DMS79 treated with DMSO at 0.1 percent for 48 hours (cell line): ENCODE measurements at regions not wholly inside any gene's neighbourhood (a gene's known extent, or its start where the extent isn't known, plus 50 kb on each side); places are given as distances from the start of the nearest gene placed in this dataset.
A peak's percentile ranks its signal among the peaks of the same experiment; 100 is the strongest.
"Not testable (repeated sequence)": the region's sequence is repeated elsewhere in the genome, so short reads cannot be mapped to it uniquely, and the experiment has no call there.

Source experiments
- DNase-seq: peaks from one replicate; lab custom pipeline; 2025; lab: John Stamatoyannopoulos, UW

DNA sequence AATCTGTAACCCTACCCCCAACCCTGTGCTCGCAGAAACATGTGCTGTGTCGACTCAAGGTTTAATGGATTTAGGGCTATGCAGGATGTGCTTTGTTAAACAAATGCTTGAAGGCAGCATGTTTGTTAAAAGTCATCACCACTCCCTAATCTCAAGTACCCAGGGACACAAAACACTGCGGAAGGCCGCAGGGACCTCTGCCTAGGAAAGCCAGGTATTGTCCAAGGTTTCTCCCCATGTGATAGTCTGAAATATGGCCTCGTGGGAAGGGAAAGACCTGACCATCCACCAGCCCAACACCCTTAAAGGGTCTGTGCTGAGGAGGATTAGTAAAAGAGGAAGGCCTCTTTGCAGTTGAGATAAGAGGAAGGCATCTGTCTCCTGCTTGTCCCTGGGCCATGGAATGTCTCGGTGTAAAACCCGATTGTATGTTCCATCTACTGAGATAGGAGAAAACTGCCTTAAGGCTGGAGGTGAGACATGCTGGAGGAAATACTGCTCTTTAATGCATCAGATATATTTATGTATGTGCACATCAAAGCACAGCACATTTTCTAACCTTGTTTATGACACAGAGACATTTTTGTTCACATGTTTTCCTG lies 94.4 kb downstream of the LSM3 start:
- DNase-seq = not testable (repeated sequence)

DNA sequence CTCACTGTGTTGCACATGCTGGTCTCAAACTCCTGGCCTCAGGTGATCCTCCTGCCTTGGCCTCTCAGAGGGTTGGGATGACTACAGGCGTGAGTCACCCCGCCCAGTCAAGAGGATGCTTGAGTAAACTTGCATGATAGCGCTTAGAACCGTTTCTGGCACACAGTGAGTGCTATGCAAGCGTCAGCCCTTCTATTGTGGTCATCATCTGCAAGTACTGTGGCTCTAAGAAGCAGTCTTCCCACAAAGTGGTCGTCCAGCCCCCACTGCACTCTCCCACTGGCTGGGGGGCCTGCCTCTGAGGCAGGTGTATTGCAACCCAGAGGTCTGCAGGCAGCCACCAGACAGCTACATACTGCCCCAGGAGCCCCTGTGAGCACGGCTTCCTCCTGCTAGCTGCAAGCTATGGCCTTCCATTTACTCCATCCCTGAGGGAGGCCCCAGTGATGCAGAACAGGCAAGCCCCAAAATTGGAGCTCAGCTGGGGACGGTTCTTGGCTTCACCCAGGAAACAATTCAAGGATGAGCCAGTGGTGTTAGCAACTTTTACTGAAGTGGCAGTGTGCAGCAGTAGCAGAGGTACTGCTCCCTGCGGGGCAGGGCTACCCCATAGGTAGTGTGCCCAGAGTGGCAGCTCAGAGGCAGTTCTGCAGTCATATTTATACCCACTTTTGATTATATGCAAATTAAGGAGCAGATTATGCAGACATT lies 95.4 kb downstream of the LSM3 start:
- no peak for DNase-seq

DNA sequence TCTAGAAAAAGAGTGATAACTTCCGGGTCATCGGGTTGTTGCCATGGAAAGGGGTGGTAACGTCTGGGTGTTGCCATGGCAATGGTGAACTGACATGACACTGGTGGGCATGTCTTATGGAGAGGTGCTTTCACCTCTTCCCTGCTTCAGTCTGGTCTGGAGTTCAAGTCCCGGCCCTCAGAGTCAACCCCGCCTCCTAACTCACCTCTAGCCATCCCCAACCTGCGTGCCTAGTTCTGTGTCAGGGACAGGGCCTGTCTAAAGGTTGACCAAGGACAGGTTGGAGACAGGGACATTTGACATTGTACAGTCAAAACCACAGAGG lies 96.0 kb downstream of the LSM3 start:
- DNase-seq = no peak

DNA sequence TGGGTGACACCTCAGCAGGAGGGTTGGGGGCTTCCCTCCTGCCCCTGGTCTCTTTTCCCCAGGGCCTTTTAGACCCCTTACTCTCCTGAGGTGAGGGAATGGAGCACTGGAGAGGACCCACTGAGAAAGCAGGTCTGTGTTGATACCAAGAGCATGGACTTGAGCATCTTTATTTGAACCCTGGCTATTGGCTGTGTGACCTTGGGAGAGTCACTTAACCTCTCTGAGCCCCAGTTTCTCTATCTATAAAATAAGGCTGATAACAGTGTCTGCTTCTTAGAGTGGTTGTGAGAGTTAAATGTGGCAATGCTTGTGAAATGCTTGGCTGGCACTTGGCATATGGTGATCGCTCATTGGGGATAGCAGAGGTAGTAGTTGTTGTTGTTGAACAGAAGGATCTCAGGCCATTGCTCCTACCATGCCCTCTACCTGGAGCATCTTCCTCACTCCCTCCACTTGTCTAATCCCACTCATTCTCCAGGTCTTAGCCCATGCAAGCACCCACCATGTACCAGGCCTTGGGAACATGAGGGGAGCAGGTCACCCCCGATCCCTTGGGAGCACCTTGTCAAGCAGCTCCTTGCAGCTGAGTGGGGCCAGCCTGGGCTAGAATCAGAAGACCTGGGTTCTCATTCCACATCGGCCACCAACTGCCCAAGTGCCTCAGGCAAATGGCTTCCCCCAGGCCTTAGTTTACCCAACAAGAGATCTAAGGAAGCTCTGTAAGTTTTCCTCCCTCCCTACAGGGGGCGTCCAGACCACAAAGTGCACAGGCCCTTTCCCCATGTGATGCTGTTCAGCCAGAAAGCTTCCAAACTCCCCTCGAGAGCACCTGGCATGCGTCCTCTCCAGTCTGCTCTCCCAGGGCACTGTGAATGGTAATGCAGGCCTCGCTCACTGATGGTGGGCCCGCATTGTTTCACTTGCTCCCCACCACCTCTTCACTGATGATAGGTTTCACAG lies 96.7 kb downstream of the LSM3 start:
- DNase-seq = no peak

DNA sequence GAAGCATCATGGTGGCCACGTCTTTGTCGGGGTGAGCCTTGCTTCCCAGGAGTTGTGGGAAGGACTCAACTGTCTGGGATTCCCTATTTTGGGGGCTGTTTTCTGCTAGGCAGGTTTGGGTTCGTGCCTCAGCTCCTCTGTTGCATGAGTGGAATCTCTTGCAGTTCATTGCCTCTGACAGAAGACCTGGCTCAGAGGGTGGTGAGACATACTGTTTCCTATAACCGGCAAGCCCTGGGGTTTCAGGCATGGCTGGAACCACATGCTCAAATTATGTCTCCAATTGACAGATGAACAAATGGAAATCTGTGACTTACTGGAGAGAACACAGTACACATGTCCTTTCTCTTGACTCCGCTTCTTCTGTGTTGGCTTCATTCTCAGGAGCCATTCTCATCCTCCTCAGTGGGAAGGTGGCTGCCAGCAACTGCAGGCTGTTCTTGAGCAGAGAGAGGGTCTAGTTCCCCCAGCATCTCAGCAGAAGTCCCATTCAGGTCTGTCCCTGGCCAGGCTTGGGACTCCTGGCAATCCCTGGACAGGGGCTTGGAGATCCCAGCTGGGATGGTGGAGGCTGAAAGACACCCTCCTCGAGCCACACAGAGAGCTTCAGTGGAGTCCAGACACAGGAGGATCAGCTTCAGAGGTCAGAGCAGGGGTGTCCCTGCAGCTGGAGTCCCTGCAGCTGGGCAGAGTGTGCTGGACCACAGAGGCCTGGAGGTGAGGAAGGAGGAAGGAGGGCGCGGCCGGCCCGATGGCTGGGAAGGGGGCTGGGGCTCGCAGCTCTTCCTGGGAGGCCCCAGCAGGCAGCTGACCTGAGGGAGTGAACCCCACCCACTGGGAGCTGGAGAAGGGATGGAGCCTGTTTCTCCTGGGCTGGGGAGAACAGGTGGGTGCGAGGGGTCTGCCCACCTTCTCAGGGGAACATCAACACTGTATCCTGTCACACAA lies 97.6 kb downstream of the LSM3 start:
- DNase-seq = no peak

DNA sequence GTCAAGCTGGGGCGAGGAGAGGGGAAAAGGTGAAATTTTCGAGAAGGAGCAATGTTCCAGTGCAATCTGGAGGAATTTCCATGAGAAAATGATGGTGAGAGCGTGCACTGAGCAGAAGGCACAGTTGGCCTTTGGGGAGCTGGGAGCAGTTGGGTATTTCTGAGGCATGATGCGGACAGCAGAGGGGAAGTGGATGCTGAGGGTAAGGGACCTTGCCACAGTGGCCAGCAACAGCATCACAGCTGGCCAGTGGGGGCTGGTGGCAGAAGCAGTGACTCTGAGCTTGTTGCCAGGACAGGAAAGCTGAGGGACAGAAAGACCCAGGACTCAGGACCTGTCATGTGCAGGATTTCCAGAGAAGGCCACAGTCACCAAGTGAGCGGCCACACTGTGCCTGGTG lies 98.9 kb downstream of the LSM3 start:
- DNase-seq = no peak

DNA sequence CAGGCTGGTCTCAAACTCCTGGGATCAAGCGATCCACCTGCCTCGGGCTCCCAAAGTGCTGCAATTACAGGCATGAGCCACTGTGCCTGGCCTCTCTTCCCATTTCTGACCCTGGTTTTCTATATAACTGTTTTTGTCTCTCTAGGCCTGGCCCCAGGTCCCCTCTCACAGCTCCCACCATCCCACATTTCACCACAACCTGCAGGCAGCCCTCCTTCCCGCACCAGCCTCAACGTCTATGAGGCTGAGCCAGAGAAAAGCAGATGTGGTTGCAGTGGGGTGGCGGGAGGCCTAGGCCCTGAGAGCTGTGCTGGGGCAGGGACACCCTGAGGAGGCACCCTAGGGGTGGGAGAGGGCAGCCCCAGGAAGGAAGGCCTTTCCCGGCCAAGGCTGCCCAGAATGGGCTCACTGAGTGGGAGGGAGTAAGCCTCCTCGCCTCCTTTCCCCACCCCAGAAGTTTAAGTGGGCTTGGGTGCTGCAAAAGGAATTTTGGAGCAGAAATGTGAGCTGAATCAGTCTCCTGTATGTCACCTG lies 99.7 kb downstream of the LSM3 start:
- no peak for DNase-seq

DNA sequence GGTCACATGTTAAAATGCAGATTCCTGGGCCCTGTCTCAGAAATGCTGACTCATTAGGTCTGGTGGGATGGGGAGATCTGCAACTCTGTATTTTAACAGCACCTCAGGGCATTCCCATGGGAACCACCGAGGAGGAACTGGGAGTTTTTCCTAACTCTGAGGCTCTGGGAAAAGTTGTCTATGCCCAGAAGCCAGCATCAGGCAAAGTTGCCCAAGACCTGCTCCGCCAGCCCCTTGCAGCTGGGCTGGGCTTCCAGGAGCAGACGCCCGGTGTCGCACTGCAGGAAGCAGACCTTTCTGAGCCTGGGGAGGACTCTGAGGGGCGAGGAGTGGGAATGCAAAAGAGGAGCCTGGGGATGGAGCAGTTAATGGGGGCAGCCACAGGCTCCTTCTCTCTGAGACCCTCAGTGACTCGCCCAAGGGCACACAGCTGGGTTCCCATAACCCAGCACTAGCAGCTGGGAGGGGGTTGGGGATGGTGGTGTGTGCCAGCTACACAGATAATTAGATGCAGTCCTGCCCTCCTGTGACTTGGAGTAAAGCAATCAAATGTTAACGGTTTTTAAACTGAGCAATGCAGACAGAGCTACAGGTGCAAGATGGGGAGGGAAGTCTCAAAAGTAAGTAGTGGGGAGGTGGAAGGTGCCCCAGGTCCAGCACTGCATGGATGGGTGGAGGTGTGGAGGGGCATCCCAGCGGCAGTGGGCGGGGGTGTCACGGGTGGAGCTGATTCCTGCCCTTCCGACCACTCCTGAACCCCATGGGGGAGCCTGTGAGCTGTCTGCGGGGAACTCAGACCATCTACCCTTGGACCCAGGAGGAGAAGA lies 100.4 kb downstream of the LSM3 start:
- DNase-seq = no peak

DNA sequence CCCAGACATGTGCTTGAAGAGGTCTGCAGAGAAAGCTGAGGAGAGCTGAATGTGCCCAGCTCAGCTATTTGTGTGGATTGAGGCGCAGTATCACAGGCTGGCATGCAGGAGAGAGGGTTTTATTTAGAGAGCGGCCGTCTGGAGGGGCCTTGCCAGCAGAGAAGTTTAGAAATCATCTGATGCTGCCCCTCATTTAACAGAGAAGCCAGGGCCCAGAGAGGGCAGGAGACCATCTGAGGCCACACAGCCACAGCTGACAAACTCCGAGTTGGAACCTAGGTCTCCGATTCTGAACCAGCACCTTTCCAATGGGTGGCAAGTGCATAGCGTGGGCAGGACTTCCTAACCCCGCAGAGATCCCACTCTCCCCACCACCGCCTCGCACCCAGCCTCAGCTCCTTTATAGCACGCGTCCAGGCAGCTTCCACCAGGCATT lies 101.0 kb downstream of the LSM3 start:
- no peak for DNase-seq

DNA sequence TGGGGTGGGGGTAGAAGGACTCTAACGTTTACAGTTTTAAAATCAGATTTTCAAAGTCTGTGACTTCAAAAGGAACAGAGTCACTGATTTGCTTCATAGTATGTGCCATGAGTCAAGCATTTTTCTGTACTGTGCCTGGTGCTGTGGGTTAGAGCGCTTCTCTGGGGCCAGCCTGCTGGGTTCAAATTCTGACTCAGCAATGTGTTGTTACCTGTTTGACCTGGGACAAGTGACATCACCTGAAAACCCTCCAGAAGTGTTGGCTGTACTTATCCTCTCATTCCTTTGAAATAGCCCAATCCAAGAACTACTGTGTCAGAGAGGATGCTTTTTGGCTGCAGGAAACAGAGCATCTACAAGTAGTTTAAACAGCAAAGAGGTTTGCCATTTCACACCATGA lies 101.7 kb downstream of the LSM3 start:
- no peak for DNase-seq

DNA sequence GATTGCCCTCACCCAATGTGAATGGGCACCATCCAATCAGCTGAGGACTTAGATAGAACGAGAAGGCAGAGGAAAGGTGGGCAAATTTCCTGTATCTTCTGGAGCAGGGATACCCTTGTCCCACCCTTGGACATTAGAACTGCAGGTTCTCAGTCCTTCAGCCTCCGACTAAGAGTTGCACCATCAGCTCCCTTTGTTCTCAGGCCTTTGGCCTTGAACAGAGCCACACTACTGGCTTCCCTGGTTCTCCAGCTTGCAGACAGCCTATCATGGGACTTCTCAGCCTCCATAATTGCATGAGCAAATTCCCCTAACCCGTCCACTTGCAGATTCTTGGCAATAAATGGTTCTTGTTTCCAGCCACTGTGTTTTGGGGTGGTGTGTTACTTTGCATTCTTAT lies 102.4 kb downstream of the LSM3 start:
- no peak for DNase-seq

DNA sequence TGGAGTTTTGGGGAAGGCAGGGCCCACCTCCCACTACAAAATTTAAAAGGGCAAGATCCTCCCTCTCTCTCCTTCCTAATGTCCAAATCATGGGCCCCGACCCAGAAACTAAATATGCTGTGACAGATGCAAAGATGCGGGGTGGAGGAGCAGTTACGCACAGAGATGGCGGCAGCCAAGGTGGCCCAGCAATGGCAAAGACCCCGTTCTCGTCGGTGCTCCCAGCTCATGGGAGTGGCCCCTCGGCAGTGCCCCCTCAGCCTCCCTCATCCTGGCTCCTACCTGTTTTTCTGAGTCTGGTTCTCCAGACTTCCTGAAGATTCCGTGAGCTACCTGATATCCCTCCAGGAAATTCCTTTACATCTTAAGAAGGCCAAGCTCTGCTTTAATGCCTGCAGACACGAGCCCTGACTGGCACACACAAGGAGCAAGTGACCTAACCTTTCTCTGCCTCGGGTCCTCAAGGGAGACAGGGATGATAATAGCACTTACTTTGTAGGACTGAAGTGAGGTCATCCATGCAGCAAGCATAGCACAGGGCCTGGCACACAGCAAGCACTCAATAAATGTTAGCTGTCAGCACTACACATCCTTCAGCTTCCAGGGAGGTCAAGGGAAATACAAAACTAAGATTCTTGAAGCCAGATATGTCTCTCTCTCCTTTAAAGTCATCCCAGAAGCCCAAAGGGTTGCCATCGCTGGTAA lies 103.5 kb downstream of the LSM3 start:
- DNase-seq = no peak

DNA sequence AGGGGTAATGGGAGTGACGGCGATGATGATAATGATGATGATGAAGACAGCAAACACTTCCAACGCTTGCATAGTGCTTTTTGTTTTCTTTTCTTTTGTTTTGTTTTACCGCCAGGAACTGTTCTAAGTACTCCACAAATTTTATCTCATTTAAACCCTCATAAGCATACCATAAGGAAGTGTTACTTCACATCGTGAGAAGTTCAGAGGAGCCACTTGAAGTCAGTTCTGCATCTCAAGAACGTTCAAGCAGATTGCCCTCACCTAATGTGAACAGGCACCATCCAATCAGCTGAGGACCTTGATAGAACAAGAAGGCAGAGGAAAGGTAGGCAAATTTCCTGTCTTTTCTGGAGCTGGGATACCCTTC lies 104.1 kb downstream of the LSM3 start:
- no peak for DNase-seq

DNA sequence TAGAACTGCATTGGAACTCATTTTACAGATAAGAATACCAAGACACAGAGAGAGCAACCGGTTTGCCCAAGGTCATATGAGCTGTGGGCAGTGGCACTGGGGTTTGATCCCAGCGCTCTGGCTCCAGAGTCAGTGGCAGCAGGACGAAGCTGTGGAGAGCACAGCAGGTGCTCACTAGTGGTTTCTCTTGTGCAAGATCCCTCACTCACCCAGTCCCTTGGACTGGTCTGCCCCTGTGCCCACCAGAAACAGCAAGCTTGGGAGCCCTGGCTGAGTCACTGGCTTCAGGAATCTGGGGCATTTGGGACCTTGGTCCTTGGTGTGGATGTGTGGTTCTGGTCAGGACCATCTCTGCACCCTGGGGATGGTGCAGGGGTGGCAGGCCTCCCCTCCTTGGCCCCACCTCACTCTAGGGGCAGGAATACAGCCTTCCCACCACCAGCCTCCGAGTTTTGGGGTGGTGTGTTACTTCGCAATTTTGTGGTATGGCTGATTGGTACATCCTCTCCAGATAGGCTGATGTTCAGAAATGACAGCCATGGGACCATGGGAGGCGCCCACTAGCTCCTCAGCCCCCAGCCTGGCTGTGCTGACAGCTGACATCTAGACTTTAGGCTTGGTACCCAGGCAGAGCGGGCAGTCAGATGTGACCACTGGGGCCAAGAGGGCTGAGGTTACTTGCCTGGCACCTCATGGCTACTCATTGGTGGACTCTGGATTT lies 104.6 kb downstream of the LSM3 start:
- DNase-seq = no peak

DNA sequence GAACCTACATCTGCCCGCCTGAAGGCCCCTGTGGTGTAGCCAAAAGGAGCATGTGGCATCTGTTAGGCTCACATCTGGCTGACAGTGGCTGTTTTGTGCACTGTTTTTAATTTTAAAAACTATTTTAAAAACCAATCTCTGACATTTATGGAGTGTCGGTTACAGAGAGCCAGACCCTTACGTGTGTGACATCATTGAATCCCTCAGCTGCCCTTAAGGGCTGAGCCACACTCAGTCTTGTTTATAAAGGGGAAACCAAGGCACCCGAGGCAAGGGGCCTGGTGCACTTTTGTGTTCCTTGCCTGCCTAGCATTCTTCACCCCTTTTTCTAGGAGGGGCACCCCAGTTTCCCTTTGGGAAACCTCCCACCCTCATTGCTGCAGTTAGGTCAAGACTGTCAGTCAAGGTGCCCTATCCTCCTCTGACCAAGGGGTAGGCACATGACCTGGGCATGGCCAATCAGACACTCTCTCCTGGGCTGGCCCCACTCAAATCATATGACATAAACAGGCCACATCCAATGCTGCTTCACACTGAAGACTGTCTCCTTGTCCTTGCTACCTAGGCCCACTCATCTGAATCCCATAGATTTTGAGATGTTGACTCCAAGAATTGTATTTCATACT lies 105.3 kb downstream of the LSM3 start:
- DNase-seq = no peak

DNA sequence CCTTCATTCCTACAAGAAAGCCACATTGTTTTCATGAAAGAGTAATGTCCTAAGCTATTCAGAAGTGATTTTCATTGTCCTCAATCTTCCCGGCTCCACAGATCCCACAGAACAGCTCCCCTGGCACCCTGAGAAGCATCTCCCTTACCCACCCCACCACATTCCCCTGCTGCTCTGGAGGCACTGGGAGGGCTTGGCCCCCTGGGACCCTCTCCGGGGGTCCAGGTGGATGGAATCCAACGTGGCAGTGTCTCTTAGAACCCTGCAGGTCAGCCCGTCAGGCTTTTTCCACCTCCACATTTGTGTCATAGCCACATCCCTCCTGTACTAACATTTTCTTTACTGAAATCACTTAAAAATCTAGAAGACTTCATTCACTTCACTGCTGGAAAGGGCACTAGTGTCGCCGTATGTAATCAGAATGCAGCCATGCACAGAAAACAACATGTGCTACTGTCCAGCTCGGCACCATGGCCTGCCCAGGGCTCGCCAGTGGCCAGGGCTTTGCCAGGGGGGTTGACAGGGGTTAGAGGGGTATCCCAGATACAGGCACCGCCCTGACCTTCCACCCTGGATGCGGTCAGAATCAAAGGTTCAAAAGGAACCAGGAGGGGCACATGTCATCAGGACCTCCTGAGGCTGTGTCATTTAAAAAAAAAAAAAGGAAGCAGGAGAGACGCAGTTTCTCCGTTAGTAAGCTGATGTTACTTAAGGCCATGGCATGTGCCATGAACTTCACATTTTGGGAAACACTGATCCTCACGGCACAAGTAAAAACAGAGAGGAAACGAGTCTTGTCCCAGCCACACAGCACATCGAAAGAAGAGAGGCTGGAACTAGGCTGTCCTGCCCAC lies 106.3 kb downstream of the LSM3 start:
- DNase-seq = no peak

DNA sequence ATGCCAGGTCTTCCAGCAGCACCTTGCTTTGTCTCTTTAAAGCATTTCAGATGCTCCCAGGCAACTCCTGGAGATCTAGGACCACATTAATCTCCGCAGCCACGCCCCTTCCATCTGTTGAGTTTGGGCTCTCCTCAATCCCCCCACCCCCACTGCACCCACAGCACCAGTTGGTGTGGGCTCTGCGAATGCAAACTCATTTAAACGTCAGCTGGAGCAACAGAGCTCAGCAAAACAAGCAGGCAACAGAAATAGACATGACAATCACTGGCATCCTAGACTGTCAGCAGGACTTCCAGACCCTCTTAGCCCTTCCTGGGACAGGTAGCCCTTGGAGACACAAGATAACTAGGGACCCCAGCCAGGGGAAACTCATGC lies 106.9 kb downstream of the LSM3 start:
- no peak for DNase-seq

DNA sequence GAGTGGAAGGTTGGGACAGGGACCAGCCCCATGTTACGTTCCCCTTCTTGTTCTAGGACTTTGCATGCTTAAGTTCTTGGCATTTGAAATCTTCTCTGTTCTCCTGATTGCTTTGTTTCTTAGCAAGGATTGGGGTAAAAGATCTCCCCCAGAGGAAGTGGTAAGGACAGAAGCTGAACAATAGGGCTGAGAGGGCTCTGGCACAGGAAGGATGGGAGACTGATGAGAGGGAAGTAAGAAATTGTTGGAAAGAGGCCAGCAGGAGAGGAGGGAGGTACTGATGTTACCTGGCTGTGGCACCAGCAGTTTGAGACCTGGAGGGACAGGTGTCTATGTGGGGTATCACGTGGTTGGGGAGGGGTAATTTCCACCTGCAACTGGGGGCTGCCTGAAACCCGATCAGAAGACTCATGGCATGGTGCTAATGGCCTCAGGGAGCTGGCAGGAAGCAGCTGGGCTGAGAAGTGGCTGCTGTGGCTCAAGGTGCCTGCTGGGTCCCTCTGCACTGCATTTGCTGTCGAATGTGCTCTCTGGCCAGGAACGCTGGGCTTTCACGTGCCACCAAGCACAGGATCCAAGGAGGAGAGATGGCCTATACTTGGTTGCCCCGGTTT lies 108.4 kb downstream of the LSM3 start:
- peak; percentile 60 for DNase-seq
